ENCODE measurements at regions not wholly inside any gene's neighbourhood (a gene's known extent, or its start where the extent isn't known, plus 50 kb on each side); places are given as distances from the start of the nearest gene placed in this dataset.

DNA sequence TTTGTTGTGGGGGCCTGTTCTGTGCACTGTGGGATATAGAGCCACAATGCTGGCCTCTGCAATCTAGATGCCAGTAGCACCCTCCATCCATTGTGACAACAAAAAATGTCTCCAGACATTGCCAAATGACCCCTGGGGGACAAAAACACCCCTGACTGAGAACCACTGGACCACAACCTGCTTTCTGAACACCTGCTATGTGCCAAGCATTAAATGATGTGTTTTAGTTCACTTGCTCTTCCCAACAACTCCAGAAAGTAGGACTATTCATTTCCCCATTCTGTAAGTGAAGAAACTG, 367.0 kb upstream of the ERCC4 start:
- H4K91ac ChIP-seq (ENCODE audit: insufficient read depth, low read depth, low read length) = no peak overlapping the region
- H2AK5ac ChIP-seq (ENCODE audit: low read depth, low read length) = no peak overlapping the region
- H3K4me3 ChIP-seq (ENCODE audit: insufficient read depth, low read depth, low read length) = no peak overlapping the region
- no peaks in the 10 kb centered on the region for H3K79me1 ChIP-seq (ENCODE audit: low read depth in 1 of 2, low read length in 2 of 2)
- no TSS peak for BruUV-seq (replicated peaks)
- no peak overlapping the region for H3K14ac ChIP-seq (replicated peaks; ENCODE audit: low read depth, low read length)
- no peak overlapping the region for H3K23ac ChIP-seq (ENCODE audit: low read depth, low read length)
- H4K5ac ChIP-seq (ENCODE audit: low read depth, low read length) = no peak overlapping the region
- CTCF ChIA-PET = no interaction called here
- no peak overlapping the region for H2AFZ ChIP-seq (replicated peaks; ENCODE audit: low read length, poor library complexity)
- no peak overlapping the region for H3K4ac ChIP-seq (ENCODE audit: low read depth, low read length)
- no peak overlapping the region for H4K8ac ChIP-seq (ENCODE audit: low read depth in 2 of 2, low read length in 2 of 2)
- intact Hi-C loops (cut with micrococcal nuclease) (no loop called here), dilution Hi-C loops (cut with HindIII; ENCODE audit: low sequenced_read_pairs, unreplicated experiment) (no loop called here), in situ Hi-C loops (cut with MboI; ENCODE audit: low sequenced_read_pairs) (no loop called here)
- TF ChIP-seq MAZ (IDR thresholded peaks at IDR 0.05; ENCODE audit: borderline replicate concordance, low read depth, low read length) (no peak), SMC3 (IDR thresholded peaks at IDR 0.05; ENCODE audit: low read depth, low read length) (no peak), FOS (IDR thresholded peaks at IDR 0.05; ENCODE audit: low read depth, low read length) (no peak), MAFK (IDR thresholded peaks at IDR 0.05; ENCODE audit: low read depth, low read length) (no peak), CEBPB (IDR thresholded peaks at IDR 0.05; ENCODE audit: low read depth, low read length) (no peak), POLR2A (IDR thresholded peaks at IDR 0.05; ENCODE audit: low read depth, low read length) (no peak), RAD21 (IDR thresholded peaks at IDR 0.05; ENCODE audit: low read length) (no peak)
- TF ChIP-seq, protein P1, sequence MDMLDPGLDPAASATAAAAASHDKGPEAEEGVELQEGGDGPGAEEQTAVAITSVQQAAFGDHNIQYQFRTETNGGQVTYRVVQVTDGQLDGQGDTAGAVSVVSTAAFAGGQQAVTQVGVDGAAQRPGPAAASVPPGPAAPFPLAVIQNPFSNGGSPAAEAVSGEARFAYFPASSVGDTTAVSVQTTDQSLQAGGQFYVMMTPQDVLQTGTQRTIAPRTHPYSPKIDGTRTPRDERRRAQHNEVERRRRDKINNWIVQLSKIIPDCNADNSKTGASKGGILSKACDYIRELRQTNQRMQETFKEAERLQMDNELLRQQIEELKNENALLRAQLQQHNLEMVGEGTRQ (IDR thresholded peaks at IDR 0.05; ENCODE audit: low read depth, low read length) = no peak
- TF ChIP-seq, protein P2, sequence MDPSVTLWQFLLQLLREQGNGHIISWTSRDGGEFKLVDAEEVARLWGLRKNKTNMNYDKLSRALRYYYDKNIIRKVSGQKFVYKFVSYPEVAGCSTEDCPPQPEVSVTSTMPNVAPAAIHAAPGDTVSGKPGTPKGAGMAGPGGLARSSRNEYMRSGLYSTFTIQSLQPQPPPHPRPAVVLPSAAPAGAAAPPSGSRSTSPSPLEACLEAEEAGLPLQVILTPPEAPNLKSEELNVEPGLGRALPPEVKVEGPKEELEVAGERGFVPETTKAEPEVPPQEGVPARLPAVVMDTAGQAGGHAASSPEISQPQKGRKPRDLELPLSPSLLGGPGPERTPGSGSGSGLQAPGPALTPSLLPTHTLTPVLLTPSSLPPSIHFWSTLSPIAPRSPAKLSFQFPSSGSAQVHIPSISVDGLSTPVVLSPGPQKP (IDR thresholded peaks at IDR 0.05; ENCODE audit: borderline replicate concordance, low read depth, low read length) = no peak
- TF ChIP-seq, protein P3, sequence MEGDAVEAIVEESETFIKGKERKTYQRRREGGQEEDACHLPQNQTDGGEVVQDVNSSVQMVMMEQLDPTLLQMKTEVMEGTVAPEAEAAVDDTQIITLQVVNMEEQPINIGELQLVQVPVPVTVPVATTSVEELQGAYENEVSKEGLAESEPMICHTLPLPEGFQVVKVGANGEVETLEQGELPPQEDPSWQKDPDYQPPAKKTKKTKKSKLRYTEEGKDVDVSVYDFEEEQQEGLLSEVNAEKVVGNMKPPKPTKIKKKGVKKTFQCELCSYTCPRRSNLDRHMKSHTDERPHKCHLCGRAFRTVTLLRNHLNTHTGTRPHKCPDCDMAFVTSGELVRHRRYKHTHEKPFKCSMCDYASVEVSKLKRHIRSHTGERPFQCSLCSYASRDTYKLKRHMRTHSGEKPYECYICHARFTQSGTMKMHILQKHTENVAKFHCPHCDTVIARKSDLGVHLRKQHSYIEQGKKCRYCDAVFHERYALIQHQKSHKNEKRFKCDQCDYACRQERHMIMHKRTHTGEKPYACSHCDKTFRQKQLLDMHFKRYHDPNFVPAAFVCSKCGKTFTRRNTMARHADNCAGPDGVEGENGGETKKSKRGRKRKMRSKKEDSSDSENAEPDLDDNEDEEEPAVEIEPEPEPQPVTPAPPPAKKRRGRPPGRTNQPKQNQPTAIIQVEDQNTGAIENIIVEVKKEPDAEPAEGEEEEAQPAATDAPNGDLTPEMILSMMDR (conservative IDR thresholded peaks at IDR 0.05; ENCODE audit: low read depth, low read length) = no peak
- no peak overlapping the region for H2BK120ac ChIP-seq (ENCODE audit: low read depth, low read length)
- peaks cover 14% of the 10 kb centered on the region for H3K9me3 ChIP-seq (ENCODE audit: control insufficient read depth, insufficient read depth, low read length)
- no peaks in the 10 kb centered on the region for H4K20me1 ChIP-seq (ENCODE audit: insufficient read depth, low read length)
- H3K4me1 ChIP-seq (ENCODE audit: control insufficient read depth, insufficient read depth, low read length) = no peaks in the 10 kb centered on the region
- no peak overlapping the region for H3K9ac ChIP-seq (ENCODE audit: low read depth, low read length)
- H2BK15ac ChIP-seq (ENCODE audit: low read depth, low read length) = no peak overlapping the region
- no peak overlapping the region for H2BK5ac ChIP-seq (ENCODE audit: low read depth, low read length, poor library complexity, severe bottlenecking)
- no peaks in the 10 kb centered on the region for H3K27me3 ChIP-seq (ENCODE audit: control insufficient read depth, insufficient read depth, low read length)
- H3K18ac ChIP-seq (ENCODE audit: low read depth, low read length) = no peak overlapping the region
- POLR2A ChIA-PET (ENCODE audit: unreplicated experiment) = no interaction called here
- H2BK20ac ChIP-seq (ENCODE audit: low read depth, low read length) = no peak overlapping the region
- H3K56ac ChIP-seq (ENCODE audit: extremely low read depth, insufficient read depth, low read length) = no peak overlapping the region
- H3K4me2 ChIP-seq (ENCODE audit: low read depth, low read length) = no peak overlapping the region
- ATAC-seq (ENCODE audit: low read depth) = no peak
- DNase-seq = no peak
- H3K36me3 ChIP-seq (ENCODE audit: control insufficient read depth, insufficient read depth, low read length) = no peaks in the 10 kb centered on the region
- H2AK9ac ChIP-seq (replicated peaks; ENCODE audit: low read depth, low read length, poor library complexity) = no peak overlapping the region
- H3K9me1 ChIP-seq (ENCODE audit: insufficient read depth, low read length) = no peaks in the 10 kb centered on the region
- no peak overlapping the region for H3K27ac ChIP-seq (ENCODE audit: insufficient read depth, low read length)

All from IMR-90 (cell line).